ENCODE measurements at regions not wholly inside any gene's neighbourhood (a gene's known extent, or its start where the extent isn't known, plus 50 kb on each side); places are given as distances from the start of the nearest gene placed in this dataset.

DNA sequence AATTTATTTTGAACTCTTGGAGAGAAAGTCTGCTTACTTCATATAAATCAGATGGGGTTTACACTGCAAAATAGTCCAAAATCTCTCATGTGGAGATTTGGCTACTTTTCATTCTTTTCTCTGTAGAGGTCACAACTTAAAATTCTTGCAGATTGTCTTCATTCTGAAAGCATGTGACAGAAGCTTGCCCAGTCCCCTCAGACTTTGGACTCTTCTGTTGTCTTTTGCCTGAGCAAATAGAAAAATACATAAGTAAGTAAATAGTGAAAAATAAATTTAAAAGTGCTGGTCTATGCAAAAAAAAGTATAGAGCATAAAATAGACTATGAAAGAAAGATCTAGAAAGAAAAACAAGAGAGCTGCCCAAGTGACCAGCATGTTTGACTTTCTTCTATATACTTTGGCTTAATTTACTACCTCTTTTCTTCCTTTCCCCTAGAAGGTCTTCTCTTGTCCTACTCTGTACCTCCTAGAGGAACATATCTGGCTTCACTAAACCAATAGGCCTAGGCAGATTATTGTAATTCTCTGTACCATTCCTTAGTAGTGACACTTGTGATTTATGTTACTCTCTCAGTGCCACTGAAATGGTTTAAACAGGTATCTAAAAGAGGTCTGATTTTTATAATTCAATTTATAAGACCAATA lies 260.9 kb downstream of the TENT5A start:
- DNase-seq (ENCODE audit: low read depth) = no peak
- no peak overlapping the region for H3K4me3 ChIP-seq (ENCODE audit: control insufficient read depth, low read depth, low read length)
- TF ChIP-seq, protein P1, sequence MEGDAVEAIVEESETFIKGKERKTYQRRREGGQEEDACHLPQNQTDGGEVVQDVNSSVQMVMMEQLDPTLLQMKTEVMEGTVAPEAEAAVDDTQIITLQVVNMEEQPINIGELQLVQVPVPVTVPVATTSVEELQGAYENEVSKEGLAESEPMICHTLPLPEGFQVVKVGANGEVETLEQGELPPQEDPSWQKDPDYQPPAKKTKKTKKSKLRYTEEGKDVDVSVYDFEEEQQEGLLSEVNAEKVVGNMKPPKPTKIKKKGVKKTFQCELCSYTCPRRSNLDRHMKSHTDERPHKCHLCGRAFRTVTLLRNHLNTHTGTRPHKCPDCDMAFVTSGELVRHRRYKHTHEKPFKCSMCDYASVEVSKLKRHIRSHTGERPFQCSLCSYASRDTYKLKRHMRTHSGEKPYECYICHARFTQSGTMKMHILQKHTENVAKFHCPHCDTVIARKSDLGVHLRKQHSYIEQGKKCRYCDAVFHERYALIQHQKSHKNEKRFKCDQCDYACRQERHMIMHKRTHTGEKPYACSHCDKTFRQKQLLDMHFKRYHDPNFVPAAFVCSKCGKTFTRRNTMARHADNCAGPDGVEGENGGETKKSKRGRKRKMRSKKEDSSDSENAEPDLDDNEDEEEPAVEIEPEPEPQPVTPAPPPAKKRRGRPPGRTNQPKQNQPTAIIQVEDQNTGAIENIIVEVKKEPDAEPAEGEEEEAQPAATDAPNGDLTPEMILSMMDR (conservative IDR thresholded peaks at IDR 0.05; ENCODE audit: control insufficient read depth, insufficient read depth, low read depth, low read length) = no peak

DNA sequence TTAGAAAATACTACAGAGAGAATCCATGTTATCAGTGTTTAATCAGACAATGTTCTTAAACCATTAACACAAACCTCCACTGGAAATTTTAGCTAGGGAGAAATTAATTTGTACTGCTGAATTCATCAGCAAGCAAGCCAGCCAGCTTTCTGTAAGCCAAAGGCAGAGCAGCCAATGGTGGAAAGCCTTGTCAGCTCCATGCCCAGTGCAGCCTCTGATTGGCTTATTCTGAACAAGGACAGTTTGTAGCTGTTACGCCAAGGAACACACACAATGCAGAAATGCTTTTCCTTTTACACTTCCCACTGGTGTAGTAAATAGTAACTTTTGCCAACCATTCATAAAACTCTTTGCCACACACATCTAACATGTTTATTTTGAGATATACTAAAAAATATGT lies 265.0 kb downstream of the TENT5A start:
- TF ChIP-seq, protein P1 (conservative IDR thresholded peaks at IDR 0.05; ENCODE audit: control insufficient read depth, insufficient read depth, low read depth, low read length) = no peak
- no peak overlapping the region for H3K4me3 ChIP-seq (ENCODE audit: control insufficient read depth, low read depth, low read length)
- peak; percentile 40 for DNase-seq (ENCODE audit: low read depth)

DNA sequence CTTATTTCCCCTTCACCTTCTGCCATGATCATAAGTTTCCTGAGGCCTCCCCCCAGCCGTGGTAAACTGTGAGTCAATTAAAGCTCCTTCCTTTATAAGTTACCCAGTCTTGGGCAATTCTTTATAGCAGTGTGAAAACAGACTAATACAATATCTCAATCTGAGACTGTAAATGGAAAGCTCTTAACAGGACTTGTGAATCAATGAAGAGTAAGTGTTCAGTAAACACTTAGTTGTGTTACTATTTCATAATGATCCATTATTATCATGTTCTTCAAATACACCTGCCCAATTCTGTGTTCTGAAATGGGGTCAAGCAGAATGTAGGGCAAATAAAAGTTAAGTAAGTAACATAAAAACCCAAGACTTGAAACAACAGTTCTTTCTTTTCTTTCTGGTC lies 266.2 kb downstream of the TENT5A start:
- H3K4me3 ChIP-seq (ENCODE audit: control insufficient read depth, low read depth, low read length) = no peak overlapping the region
- TF ChIP-seq, protein P1 (conservative IDR thresholded peaks at IDR 0.05; ENCODE audit: control insufficient read depth, insufficient read depth, low read depth, low read length) = no peak
- DNase-seq (ENCODE audit: low read depth) = no peak

DNA sequence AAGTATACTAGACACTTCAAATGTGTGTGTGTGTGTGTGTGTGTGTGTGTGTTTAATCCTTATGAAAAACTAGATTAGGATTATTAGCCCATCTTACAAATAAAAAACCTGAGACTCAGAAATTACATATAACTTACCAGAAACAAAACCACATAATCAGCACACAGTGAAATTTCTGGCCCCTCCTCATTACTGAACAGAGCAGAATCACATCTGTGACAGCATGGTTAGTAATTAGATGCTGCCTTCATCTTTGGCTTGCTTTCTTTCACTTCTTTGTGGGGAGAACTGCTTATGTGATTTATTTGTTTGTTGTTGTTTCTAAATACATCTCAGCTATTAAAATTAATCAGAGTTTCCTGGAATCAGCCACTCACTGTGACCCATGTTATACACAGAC lies 267.1 kb downstream of the TENT5A start:
- DNase-seq (ENCODE audit: low read depth) = peak; percentile 17
- TF ChIP-seq, protein P1 (conservative IDR thresholded peaks at IDR 0.05; ENCODE audit: control insufficient read depth, insufficient read depth, low read depth, low read length) = no peak
- H3K4me3 ChIP-seq (ENCODE audit: control insufficient read depth, low read depth, low read length) = no peak overlapping the region

DNA sequence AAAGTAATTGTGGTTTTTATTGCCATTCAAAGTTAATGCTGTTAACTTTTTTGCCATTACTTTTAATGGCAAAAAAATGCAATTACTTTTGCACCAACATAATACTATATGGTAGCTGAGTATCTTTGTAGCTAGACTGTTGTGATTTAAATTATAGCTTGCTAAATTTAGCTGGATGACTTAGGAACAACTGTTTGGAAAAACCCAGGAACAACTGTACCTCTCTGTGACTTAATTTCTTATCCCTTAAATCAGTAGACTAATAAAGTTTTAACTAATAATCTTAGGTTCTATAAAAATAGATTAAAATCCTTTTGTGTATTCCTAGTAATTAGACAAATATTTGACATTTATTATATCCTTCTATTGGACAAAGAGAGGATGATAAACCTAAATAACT lies 268.2 kb downstream of the TENT5A start:
- TF ChIP-seq, protein P1 (conservative IDR thresholded peaks at IDR 0.05; ENCODE audit: control insufficient read depth, insufficient read depth, low read depth, low read length) = no peak
- H3K4me3 ChIP-seq (ENCODE audit: control insufficient read depth, low read depth, low read length) = no peak overlapping the region
- DNase-seq (ENCODE audit: low read depth) = no peak

DNA sequence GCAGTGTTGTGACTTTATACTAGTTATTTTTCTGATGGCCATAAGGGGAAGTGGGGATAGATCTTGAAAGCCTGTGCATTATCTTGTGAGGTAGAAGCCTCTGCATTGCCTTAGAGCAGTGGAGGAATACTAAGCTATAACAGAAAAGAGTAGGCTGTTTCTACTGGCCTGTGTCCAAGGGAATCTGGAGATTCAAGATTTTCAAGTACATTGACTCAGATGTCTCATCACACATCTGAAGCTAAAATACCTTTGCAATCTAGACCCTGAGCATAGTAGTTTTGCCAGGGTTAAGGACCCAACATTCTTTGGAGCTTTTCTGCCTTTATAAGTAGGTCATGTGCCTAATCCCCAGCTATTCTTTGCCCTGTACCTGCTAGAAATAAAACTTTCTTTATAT lies 272.3 kb downstream of the TENT5A start:
- TF ChIP-seq, protein P1 (conservative IDR thresholded peaks at IDR 0.05; ENCODE audit: control insufficient read depth, insufficient read depth, low read depth, low read length) = no peak
- peak; percentile 18 for DNase-seq (ENCODE audit: low read depth)
- no peak overlapping the region for H3K4me3 ChIP-seq (ENCODE audit: control insufficient read depth, low read depth, low read length)

DNA sequence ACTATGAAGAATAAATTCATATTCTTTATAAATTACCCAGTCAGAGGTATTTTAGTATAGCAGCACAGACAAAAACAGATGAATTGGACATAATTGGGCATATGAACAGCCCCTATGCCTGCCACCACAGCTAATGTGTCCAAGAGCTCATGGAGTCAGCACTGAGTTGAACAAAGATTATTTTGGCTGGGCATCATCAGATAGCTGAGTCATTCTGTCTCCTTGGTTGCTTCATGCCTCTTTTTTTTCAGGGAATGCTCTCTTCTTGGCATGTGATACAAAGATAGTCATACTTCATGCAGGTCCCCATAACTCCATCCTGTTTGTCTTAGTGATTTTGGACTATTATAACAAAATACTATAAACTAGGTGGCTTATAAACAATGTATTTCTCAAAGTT lies 275.6 kb downstream of the TENT5A start:
- peak; percentile 85 for DNase-seq (ENCODE audit: low read depth)
- no peak overlapping the region for H3K4me3 ChIP-seq (ENCODE audit: control insufficient read depth, low read depth, low read length)
- TF ChIP-seq, protein P1 (conservative IDR thresholded peaks at IDR 0.05; ENCODE audit: control insufficient read depth, insufficient read depth, low read depth, low read length) = no peak
